ENCODE measurements at regions not wholly inside any gene's neighbourhood (a gene's known extent, or its start where the extent isn't known, plus 50 kb on each side); places are given as distances from the start of the nearest gene placed in this dataset.
A peak's percentile ranks its signal among the peaks of the same experiment; 100 is the strongest.

- H3K9me3 ChIP-seq: no peaks in the 10 kb centered on the region
- ChIA-PET CTCF (no interaction called here), POLR2A (no interaction called here)
- H3K4me3 ChIP-seq: no peak overlapping the region
- no peak for FAIRE-seq
- no peak for TF ChIP-seq KDM5A (IDR thresholded peaks at IDR 0.05)
- TF ChIP-seq ESRRA (IDR thresholded peaks at IDR 0.05; ENCODE audit: borderline replicate concordance, low read length): no peak
- TF ChIP-seq CHD2 (IDR thresholded peaks at IDR 0.05; ENCODE audit: low read length, partially characterized antibody): no peak
- TF ChIP-seq REST (IDR thresholded peaks at IDR 0.05): no peak
- TF ChIP-seq NFE2L2 (conservative IDR thresholded peaks at IDR 0.05; ENCODE audit: low read length): no peak
- no peak for TF ChIP-seq TP53 (CRISPR knock-in tag; IDR thresholded peaks at IDR 0.05)
- TF ChIP-seq NR3C1 (IDR thresholded peaks at IDR 0.05): no peak
- TF ChIP-seq MAZ (IDR thresholded peaks at IDR 0.05; ENCODE audit: borderline replicate concordance, low read depth, low read length): no peak
- no peak for TF ChIP-seq ATOH8 (CRISPR knock-in tag; IDR thresholded peaks at IDR 0.05; ENCODE audit: low read depth)
- no peak for TF ChIP-seq HOXB13 (CRISPR knock-in tag; IDR thresholded peaks at IDR 0.05; ENCODE audit: low read depth)
- TF ChIP-seq POLR2AphosphoS2 (conservative IDR thresholded peaks at IDR 0.05; ENCODE audit: low read length): no peak
- TF ChIP-seq BHLHE40 (IDR thresholded peaks at IDR 0.05; ENCODE audit: low read depth, low read length): no peak
- TF ChIP-seq ZSCAN20 (CRISPR knock-in tag; IDR thresholded peaks at IDR 0.05): no peak
- no peak for TF ChIP-seq RNF2 (IDR thresholded peaks at IDR 0.05; ENCODE audit: borderline replicate concordance, low read depth)
- no peak for TF ChIP-seq RCOR1 (IDR thresholded peaks at IDR 0.05; ENCODE audit: low read depth, low read length)
- TF ChIP-seq HOXB5 (CRISPR knock-in tag; IDR thresholded peaks at IDR 0.05): no peak
- no peak for TF ChIP-seq CHD4 (IDR thresholded peaks at IDR 0.05; ENCODE audit: borderline replicate concordance)
- H3K4me1 ChIP-seq: peaks cover 17% of the 10 kb centered on the region; the same call in 2 of the 3 replicates
- H3K27ac ChIP-seq: peak overlapping the region in 1 of 2 experiments; percentile 18; a peak in 2 of 6 replicates
- peak overlapping the region; percentile 6; the same call in 1 of the 3 replicates for H3K4me2 ChIP-seq
- no peak for DNase-seq (ENCODE audit: low read depth in 1 of 2, low spot score in 1 of 2)
- WGBS (ENCODE audit: missing lambda C conversion rate): 75% methylated on average over 5 of the region's 5 CpGs
- no peak for ATAC-seq
Measured at GRCh38 chr9:115808695-115809094, 344.9 kb upstream of the PAPPA start.

- ATAC-seq: no peak
Measured at GRCh38 chr9:115810166-115810565, 343.4 kb upstream of the PAPPA start.

More at GRCh38 chr9:115810166-115810565, 343.4 kb upstream of the PAPPA start:
- TF ChIP-seq CTCF (IDR thresholded peaks at IDR 0.05) (no peak), PBX3 (IDR thresholded peaks at IDR 0.05) (no peak), EP300 (IDR thresholded peaks at IDR 0.05) (no peak), JUNB (IDR thresholded peaks at IDR 0.05) (no peak)
- WGBS (ENCODE audit: missing lambda C conversion rate): 51% methylated on average over 2 of the region's 2 CpGs
- Histone ChIP-seq H3K9me3 (peaks cover 3% of the 10 kb centered on the region; the same call in 1 of the 3 replicates), H3K4me1 (peaks cover 17% of the 10 kb centered on the region; the same call in 2 of the 3 replicates), H3K27ac (no peak overlapping the region), H3K4me2 (no peak overlapping the region), H3K4me3 (no peak overlapping the region)
- CTCF ChIA-PET: no interaction called here
- FAIRE-seq: no peak
- POLR2A ChIA-PET: no interaction called here
- DNase-seq (ENCODE audit: low read depth in 1 of 2, low spot score in 1 of 2): no peak
